ENCODE measurements at regions not wholly inside any gene's neighbourhood (a gene's known extent, or its start where the extent isn't known, plus 50 kb on each side); places are given as distances from the start of the nearest gene placed in this dataset.

- no peak for TF ChIP-seq RXRA (IDR thresholded peaks at IDR 0.05; ENCODE audit: insufficient read depth, low read depth, low read length)
- TF ChIP-seq FOSL1 (IDR thresholded peaks at IDR 0.05; ENCODE audit: insufficient read depth, low read depth, low read length): no peak
Measured at GRCh38 chr4:81826817-81827424, 355.2 kb upstream of the RASGEF1B start (continued).

All from H1 (cell line).